AG20443 (cell line): ENCODE measurements at regions not wholly inside any gene's neighbourhood (a gene's known extent, or its start where the extent isn't known, plus 50 kb on each side); places are given as distances from the start of the nearest gene placed in this dataset.
"Not testable (repeated sequence)": the region's sequence is repeated elsewhere in the genome, so short reads cannot be mapped to it uniquely, and the experiment has no call there.

ENCODE experiments used
- DNase-seq: peaks from one replicate; pipeline ENCODE4 v3.0.0; 2012; ENCODE audit warnings: low spot score, mixed read lengths

DNA sequence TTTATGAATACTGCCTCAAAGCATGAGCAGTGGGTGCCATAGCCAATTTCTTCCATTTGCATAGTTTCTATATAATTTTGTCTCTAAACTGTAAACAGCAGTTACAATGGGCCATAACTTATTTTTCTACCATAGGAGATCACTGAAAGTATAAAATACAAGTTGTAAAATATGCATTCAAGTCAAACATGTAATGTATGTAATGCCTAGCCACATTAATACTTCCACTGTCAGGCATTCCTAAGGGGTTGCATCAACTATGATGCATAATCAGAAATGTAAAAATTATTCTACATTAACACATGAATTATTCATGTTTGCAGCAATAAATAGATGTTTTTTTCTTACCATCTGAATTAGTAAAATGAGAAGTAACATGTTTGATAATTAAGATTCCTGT is 560.3 kb upstream of the ZP4 start:
- no peak for DNase-seq

DNA sequence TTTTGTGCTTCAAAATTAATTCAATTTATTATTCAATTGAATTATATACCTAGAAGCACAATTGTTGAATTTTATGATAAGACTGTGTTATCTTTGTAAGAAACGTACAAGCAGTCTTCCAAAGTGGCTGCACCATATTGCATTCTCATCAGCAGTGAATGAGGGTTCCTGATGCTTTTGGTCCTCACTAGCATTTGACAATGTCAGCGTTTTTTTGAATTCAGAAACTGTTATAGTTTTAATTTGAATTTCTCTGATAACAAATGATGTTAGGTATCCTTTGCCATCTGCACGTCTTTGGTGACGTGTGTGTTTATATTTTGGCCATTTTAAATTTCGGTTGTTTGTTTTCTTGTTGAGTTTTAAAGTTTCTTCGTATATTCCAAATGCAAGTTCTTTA is 553.0 kb upstream of the ZP4 start:
- DNase-seq: no peak

GRCh38 chr1:238439511-238439910 is 548.8 kb upstream of the ZP4 start:
- DNase-seq: no peak

GRCh38 chr1:238438311-238439270 is 547.9 kb upstream of the ZP4 start:
- DNase-seq: no peak

DNA sequence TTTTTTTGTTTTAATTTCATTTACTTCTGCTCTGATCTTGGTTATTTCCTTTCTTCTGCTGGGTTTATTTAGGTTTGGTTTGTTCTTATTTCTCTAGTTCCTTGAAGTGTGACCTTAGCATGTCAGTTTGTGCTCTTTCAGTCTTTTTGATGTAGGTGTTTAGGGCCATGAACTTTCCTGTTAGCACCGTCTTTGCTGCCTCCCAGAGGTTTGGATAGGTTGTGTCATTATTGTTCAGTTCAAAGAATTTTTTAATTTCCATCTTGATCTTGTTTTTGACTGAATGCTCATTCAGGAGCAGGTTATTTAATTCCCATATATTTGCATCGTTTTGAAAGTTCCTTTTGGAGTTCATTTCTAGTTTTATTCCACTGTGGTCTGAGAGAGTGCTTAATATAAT is 539.0 kb upstream of the ZP4 start:
- DNase-seq: not testable (repeated sequence)

- no peak for DNase-seq
Measured at GRCh38 chr1:238419209-238419608, 528.5 kb upstream of the ZP4 start.

DNA sequence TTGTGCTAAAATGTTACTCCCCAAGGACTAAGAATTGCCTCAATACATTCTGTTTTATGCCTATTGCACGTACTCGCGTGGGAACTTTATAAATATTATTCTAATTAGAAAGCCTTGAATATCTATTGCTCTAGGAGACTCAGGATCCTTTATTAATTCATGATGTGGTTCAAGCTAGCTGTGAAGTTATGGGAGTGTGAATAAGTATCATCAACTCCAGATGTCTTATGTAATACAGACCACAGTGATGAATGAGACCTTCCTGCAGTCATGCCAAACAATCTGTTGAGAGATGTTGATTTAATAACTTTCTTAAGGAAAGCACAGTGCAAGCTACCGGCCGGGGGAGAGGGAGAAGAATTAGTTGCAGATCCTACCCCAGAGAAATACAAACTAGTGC is 519.2 kb upstream of the ZP4 start:
- DNase-seq: no peak

GRCh38 chr1:238409191-238409850 is 518.6 kb upstream of the ZP4 start:
- peak; percentile 21 for DNase-seq

- DNase-seq: no peak
Measured at GRCh38 chr1:238408737-238409136, 518.0 kb upstream of the ZP4 start.

DNA sequence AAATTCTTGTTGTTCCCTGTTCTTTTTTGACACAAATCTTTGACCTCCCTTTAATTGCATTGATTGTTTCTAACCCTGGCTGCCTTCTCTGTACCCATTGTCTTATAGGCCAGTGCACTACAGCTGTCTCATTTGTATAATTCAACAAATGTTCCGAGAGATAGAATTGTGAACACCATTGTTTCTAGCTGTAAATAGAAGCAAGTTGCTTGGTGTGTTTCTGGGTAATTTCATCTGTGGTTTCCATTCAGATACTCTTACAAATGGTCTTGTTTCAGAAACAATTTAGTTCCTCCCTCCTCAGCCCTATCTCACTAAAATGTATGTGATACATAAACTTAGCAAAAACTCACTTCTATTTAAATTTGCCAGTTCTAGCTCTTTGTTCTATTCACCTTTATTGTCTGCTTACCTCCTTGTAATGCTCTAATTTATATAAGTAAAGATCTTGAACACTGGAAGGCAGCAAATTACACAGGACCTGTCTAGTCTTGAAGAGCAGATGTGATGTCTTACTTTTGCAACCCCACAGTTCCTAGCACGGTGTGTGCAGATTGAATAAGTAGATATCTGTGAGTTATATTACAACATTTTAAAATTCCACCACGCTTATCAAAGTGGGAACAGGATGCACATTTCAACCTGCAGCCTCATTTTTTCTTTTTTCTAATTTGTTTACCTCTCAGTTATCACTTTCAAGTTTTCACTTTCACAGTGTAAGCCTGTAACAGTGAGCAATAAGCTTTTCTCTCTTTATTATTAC is 515.6 kb upstream of the ZP4 start:
- DNase-seq: no peak

- no peak for DNase-seq
Measured at GRCh38 chr1:238404921-238405320, 514.2 kb upstream of the ZP4 start.

DNA sequence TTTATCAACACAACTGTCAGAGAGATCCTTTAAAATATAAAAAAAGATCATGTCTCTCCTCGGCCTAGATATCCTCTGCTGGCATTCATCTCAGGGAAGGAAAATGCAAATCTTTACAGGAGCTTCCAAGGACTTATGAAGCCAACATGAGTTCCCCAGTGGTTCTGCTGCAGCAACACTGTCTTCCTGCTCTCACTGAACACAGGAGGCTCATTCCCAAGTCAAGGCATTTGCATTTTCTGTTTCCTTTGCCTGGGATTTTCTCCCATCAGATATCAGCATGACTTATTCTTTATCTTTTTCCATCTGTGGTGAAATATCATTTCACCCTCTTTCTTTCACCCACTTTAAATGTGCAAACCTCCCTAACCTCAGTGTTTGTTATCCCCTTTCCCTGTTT is 513.8 kb upstream of the ZP4 start:
- no peak for DNase-seq

GRCh38 chr1:238401144-238401543 is 510.4 kb upstream of the ZP4 start:
- no peak for DNase-seq

DNA sequence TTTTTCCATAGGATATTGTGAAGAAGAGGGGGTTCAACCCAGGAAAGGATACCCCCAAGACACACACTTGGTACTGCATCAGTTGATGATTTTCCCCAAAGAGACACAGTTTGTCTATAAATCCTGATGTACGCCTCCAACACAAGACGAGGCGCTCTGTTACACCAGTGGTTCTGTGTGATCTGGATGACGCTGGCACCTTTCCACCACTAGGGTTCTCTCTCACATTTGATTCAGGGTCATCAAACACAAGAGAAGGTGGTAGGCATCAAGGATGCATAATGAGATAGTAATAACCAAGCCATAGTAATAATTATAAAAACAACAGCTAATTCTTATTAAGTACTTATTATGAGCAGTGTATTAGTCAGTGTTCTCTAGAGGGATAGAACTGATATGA is 508.8 kb upstream of the ZP4 start:
- DNase-seq: no peak

GRCh38 chr1:238396140-238396539 is 505.4 kb upstream of the ZP4 start:
- no peak for DNase-seq

GRCh38 chr1:238384381-238384780 is 493.7 kb upstream of the ZP4 start:
- DNase-seq: no peak

GRCh38 chr1:238380167-238380566 is 489.4 kb upstream of the ZP4 start:
- no peak for DNase-seq

GRCh38 chr1:238379446-238379845 is 488.7 kb upstream of the ZP4 start:
- not testable (repeated sequence) for DNase-seq

GRCh38 chr1:238377280-238377919 is 486.7 kb upstream of the ZP4 start:
- DNase-seq: no peak

DNA sequence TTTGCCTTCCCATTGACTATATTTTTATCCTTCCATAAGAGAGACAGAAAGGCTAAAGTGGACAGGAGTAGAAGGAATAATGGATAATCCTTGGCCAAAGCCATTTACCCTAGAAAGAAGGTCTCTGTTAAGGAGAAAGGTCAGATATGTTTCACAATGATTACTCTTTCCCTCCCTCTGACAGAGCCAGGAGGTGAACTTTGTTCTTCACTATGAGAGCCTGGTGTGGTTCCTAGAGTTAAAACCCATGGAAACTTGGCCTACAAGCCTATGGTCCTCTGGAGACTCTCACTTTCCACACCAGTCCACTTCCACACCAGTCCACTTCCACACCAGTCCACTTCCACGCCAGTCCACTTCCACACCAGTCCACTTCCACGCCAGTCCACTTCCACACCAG is 479.9 kb upstream of the ZP4 start:
- no peak for DNase-seq

DNA sequence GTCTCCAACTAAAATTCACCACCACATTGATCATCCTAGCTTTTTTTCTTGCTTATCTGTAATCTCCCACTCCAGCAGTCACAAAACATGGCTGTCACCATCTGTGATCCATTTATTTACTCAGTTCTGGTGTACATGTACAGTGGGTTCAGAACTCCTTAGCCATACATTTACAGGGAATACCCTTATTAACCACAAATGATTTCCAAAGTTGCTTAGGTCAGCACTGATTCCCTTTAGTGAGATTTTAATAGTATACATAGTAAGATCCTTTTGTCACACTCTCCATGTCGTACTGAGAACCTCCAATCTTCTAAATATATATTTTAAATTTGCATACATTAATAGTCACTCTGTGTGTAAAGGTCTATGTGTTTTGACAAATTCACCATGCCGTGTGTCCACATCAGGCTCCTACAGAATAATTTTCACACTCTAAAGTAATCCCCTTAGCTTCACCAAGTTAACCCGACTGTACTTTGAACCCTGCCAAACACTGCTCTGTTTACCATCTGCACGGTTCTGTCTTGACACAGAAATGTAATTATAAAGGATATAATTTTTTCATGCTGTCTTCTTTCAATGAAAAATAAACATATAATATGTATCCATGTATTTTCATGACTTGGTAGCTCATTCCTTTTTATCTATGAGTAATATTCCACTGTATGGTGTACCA is 473.6 kb upstream of the ZP4 start:
- no peak for DNase-seq

DNA sequence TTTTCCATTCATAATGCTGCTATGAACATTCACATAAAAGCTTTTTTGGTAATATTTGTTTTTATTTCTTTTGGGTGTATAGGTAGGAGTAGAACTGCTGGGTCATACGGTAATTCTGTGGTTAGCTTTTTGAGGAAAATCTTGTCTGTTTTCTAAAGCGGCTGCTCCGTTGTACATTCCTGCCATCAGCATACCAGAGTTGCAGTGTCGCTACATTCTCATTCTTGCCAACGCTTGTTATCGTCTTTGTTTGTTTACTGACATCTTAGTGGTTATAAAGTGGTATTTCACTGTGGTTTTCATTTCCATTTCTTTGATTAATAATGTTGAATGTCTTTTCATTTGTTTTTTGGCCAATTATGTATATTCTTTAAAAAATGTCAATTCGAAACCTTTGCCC is 469.8 kb upstream of the ZP4 start:
- no peak for DNase-seq
